NCI-H460 (cell line): ENCODE measurements at regions not wholly inside any gene's neighbourhood (a gene's known extent, or its start where the extent isn't known, plus 50 kb on each side); places are given as distances from the start of the nearest gene placed in this dataset.
"Not testable (repeated sequence)": the region's sequence is repeated elsewhere in the genome, so short reads cannot be mapped to it uniquely, and the experiment has no call there.

Experiments used
- DNase-seq: peaks from one replicate; pipeline ENCODE4 v3.0.0-alpha.2; 2016; ENCODE audit warnings: low read depth; ENCODE audit errors: extremely low read depth

GRCh38 chr12:58750484-58750883, 169.8 kb downstream of the LRIG3 start:
- DNase-seq = no peak

DNA sequence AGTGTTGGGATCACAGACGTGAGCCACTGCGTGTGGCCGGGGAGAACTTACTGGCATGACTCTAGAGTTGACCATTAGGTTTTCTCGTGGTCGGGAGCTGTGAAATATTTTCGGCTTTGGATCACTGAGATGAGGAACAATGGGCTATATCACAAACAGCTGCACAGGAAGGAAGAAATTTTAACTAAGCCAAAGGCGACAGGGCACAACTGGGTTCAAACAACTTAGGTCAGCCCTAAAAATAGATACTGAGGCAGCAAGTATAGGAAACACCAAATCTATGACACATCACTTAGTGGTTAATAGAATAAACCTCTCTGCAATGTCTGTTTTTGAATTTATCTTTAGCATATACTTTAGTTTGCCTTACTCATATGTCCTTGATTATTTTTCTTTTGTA, 162.9 kb downstream of the LRIG3 start:
- no peak for DNase-seq

DNA sequence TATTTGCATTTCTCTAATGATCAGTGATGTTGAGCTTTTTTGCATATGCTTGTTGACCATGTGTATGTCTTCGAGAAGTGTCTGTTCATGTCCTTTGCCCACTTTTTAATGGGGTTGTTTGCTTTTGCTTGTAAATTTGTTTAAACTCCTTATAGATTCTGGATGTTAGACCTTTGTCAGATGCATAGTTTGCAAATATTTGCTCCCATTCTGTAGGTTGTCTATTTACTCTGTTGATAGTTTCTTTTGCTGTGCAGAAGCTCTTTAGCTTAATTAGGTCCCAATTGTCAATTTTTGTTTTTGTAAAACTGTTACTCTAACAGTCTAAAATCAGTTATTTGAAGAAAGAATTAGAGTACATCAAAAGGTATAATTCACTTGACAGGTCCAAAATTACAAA, 160.6 kb downstream of the LRIG3 start:
- DNase-seq = not testable (repeated sequence)

- DNase-seq = no peak
Measured at GRCh38 chr12:58761308-58761707, 159.0 kb downstream of the LRIG3 start.

DNA sequence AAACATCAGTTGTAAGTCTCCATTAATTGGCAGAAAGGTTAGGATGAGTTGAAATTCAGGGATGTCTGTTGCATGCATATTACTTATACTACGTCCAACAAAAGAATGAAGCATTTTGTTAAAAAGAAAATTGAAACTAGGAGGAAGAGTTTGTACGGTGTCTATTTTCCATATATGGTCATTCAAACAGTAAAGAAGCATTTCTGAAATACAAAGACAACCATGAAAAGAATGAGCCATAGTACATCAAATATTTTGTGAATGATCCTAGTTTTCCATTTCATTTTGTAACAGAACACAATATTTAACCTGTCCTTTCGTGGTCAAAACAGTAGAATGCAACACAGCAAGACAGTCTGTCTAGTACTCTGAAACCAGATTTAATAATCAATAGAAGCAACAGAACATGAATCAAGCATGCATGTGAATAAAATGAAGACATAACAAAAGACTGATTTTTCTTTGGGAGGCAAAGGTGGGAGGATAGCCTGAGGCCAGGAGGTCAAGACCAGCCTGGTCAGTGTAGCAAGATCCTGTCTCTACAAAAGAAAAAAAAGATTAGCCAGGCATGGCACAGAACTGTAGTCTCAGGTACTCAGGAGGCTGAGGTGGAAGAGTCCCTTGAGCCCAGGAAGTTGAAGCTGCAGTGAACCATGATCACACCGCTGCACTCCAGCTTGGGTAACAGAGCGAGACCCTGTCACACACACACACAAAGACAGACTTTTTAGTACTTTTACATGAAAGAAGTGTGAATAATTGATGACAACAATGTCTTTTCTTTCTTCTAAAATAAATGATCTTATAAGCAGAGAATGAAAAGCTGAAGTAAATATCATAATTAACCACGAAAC, 156.0 kb downstream of the LRIG3 start:
- DNase-seq = no peak

- no peak for DNase-seq
Measured at GRCh38 chr12:58765076-58765475, 155.2 kb downstream of the LRIG3 start.

GRCh38 chr12:58765653-58766512, 154.4 kb downstream of the LRIG3 start:
- no peak for DNase-seq

DNA sequence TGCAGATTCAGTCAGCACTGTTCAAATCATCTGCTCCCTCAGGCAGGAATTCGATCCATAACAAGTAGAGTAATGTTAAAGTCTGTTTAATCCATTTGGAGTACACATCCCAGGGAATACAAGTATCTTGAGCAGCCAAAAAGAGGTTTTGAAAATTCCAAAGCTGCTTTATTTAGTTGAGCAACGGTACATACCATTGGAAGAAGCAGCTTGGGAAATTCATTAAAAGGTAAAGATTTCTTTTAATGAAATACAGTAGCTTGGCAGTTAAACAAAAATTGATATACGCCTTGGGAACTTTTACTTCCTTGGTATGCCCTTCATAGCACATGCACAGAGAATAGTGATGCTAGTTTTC, 153.8 kb downstream of the LRIG3 start:
- DNase-seq = no peak

GRCh38 chr12:58767496-58767895, 152.8 kb downstream of the LRIG3 start:
- DNase-seq = no peak

DNA sequence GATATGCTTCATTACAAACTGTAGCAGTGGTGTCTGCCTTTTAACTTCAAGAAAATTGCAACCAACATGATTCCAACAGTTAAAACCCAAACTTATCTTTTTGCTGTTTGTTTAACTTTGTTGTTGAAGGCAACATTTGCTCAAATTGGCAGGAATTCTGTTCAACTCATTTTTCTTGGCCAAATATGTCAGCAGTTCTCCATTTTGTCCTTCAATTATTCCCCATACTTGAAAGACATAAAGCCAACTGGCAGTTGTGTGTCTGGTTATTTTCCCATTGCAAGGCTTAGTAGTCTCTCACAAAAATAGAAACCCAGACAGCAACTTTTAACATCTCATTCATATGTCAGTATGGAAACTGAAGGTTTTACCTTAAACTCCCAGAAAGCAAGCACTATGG, 146.3 kb downstream of the LRIG3 start:
- no peak for DNase-seq

DNA sequence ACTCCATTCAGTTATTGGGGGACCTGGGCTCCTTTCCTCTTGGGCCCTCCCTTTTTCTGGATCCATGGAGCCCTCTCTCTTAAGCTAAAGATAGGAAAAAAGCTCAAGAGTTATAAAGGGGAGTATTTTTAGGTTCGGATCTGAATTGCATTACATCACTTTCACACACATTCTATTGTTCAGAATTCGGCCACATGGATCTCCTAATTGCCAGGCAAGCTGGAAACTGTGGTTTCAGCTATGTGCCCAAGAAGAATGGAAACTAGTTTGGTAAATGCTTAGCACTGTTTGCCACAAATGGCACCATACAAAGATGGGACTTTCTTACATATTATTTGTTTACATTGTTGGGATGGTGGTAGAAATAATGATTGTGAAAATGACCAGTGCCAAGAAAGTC, 145.6 kb downstream of the LRIG3 start:
- DNase-seq = no peak

DNA sequence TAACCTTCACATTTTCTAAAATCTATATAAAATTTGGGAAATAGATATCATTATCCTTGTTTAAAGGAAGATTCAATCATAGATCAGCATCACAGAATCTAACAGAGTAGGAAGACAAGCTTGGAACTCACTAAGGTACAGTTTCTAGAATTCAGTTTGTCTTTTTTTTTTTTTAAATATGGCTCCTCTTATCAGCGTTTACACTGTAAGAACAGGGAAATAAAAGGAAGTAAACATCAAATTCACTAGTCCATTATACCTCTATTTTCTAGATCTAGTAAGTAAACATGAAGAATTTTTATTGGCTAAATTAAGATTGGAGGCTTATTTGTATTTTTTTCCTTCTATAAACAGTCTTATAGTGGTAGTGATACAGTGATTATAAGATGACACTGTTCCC, 144.9 kb downstream of the LRIG3 start:
- DNase-seq = no peak

DNA sequence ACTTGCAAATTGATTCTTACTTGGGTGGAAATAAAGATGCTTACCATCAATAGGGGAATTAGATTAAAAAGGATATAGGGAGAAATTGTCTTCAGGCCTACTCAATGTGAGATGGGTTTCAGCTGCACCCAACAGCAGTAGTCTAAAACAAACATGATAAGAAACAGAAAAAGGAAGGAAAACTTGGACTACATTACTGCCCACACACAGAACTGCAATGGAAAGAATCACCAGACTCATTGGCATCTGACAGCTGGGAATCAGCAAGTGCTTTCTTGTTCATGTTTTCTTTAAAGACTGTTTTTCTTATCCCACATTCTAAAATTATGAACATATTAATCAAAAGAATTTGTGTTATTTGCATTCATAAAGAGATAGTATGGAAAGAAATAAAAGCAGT, 144.2 kb downstream of the LRIG3 start:
- DNase-seq = no peak

DNA sequence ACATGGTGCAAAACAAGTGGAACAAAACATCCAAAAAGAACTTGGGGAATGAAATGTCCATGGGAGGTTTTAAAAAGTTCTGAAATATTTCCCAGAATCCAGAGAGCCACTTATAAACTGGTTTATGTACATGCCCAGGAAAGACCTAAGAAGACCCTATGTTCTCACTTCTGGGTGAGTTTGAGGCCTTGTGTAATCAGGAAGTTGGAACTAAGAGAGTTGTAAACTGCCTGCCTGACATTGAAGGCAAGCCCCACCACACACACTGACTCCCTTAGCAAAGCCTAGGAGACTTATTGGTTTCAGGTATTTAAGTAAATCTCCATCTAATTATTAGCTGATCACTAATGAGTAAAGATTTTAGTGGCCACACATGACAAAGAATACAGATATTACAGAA, 142.5 kb downstream of the LRIG3 start:
- DNase-seq = no peak

DNA sequence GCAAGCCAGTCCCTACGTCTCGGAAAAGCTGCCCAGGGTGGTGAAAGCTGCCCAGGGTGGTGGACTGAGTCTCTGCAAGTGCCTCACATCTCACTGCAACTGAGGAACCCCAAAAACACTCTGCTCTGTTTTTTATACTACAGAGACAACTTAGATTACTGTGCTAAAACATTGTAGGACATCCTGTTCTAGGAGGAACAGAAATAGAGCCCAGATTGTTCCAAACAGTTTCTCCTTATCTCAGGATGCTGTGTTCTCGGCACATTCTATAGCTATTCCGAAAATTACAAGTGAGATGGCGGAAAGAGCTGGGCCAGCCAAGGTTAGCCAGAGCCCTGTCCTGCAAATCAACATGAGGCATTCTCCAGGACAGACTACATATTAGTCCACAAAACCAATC, 138.7 kb downstream of the LRIG3 start:
- no peak for DNase-seq

GRCh38 chr12:58787021-58787760, 133.1 kb downstream of the LRIG3 start:
- DNase-seq = no peak

GRCh38 chr12:58794859-58795258, 125.4 kb downstream of the LRIG3 start:
- DNase-seq = no peak

- DNase-seq = no peak
Measured at GRCh38 chr12:58795825-58796224, 124.5 kb downstream of the LRIG3 start.

GRCh38 chr12:58801986-58802385, 118.3 kb downstream of the LRIG3 start:
- DNase-seq = no peak

DNA sequence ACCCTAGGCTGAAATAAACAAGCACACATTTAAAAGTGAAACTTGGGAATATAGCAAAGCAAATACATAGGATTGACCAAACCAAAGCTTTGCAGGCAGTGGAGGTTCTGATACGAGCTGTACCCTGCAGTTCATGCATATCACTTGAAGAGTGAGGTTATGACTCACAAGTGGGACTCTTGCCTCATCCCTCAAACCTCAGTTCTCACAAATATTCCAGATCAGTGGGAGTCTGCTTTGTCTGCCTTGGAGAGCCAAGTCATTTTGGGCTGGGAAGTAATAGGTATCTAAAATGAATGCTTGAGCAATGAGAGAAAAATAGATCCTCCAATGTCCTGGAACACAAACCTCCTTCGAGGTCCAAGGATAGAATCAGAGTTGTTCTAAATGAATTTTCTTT, 116.4 kb downstream of the LRIG3 start:
- no peak for DNase-seq

DNA sequence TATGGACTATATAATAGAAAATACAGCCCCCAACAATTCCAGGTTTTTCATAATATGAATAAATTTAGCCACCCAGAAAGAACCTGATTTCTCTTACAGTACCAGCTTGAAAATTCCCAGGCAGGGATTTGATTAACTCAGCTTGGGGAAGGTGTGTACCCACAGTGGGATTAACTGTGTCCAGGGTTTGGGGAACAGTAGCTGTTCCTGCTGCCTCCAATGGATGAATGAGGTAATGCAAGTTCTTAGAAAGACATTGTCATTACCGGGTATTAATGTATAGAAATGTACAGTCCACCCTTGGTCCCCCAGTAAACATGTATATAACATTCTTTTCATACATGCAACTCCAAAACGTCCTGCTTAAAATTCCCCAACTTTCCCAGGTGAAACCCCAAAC, 115.6 kb downstream of the LRIG3 start:
- DNase-seq = no peak
